GM18502 (cell line): ENCODE measurements at regions not wholly inside any gene's neighbourhood (a gene's known extent, or its start where the extent isn't known, plus 50 kb on each side); places are given as distances from the start of the nearest gene placed in this dataset.

ENCODE experiments used
- ATAC-seq: cut with Tn5 transposase; IDR thresholded peaks from one replicate; pipeline ENCODE4 v1.9.1; 2021; ENCODE audit warnings: mild to moderate bottlenecking; ENCODE audit not compliant: unreplicated experiment, poor library complexity

- no peak for ATAC-seq
Measured at GRCh38 chr20:60892095-60892813, 359.8 kb upstream of the CDH4 start.

GRCh38 chr20:60894091-60894490, 358.0 kb upstream of the CDH4 start:
- ATAC-seq = no peak

GRCh38 chr20:60895363-60896079, 356.5 kb upstream of the CDH4 start:
- no peak for ATAC-seq

- no peak for ATAC-seq
Measured at GRCh38 chr20:60897976-60898375, 354.1 kb upstream of the CDH4 start.

- ATAC-seq = no peak
Measured at GRCh38 chr20:60899320-60899719, 352.7 kb upstream of the CDH4 start.

GRCh38 chr20:60900618-60901017, 351.4 kb upstream of the CDH4 start:
- ATAC-seq = no peak

GRCh38 chr20:60901831-60902230, 350.2 kb upstream of the CDH4 start:
- ATAC-seq = no peak

GRCh38 chr20:60903325-60903971, 348.6 kb upstream of the CDH4 start:
- ATAC-seq = no peak

- no peak for ATAC-seq
Measured at GRCh38 chr20:60904730-60905129, 347.3 kb upstream of the CDH4 start.

GRCh38 chr20:60905919-60906318, 346.1 kb upstream of the CDH4 start:
- ATAC-seq = no peak

- no peak for ATAC-seq
Measured at GRCh38 chr20:60906555-60906954, 345.5 kb upstream of the CDH4 start.

- ATAC-seq = no peak
Measured at GRCh38 chr20:60913298-60913697, 338.8 kb upstream of the CDH4 start.

- ATAC-seq = no peak
Measured at GRCh38 chr20:60921022-60921622, 330.9 kb upstream of the CDH4 start.

GRCh38 chr20:60926831-60927230, 325.2 kb upstream of the CDH4 start:
- ATAC-seq = no peak

- ATAC-seq = no peak
Measured at GRCh38 chr20:60928341-60928740, 323.7 kb upstream of the CDH4 start.

- ATAC-seq = no peak
Measured at GRCh38 chr20:60930023-60930790, 321.9 kb upstream of the CDH4 start.

- no peak for ATAC-seq
Measured at GRCh38 chr20:60931696-60932095, 320.4 kb upstream of the CDH4 start.

GRCh38 chr20:60934724-60935123, 317.3 kb upstream of the CDH4 start:
- ATAC-seq = no peak

GRCh38 chr20:60935971-60936370, 316.1 kb upstream of the CDH4 start:
- ATAC-seq = no peak

- no peak for ATAC-seq
Measured at GRCh38 chr20:60937585-60937984, 314.5 kb upstream of the CDH4 start.
